ENCODE measurements at regions not wholly inside any gene's neighbourhood (a gene's known extent, or its start where the extent isn't known, plus 50 kb on each side); places are given as distances from the start of the nearest gene placed in this dataset.

DNA sequence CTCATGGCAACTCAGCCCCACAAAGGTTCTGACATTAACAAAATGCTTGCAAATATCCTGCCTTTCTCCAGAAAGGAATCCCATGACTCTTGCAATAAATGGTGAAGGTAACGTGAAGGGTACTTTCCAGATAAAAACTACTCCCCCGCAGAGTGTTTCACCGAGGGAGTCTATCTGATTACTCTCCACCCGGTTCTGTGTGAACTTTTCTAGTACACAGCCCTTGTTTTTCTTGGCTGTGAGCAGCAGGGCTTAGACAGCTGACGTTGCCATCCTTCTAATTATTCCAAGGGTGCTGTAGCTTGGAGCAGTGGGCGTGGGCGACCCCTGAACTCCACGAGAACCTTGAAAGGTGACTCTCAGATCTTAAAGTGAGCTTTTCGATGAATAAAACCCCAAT is 276.0 kb upstream of the IRX4 start:
- TF ChIP-seq CTCF (IDR thresholded peaks at IDR 0.05; ENCODE audit: low read depth, low read length, poor library complexity, severe bottlenecking) (no peak), EZH2phosphoT487 (IDR thresholded peaks at IDR 0.05; ENCODE audit: borderline replicate concordance, low read length) (no peak)

All from DOHH2 (cell line).